Choroid plexus epithelial cell (primary cell): ENCODE measurements at regions not wholly inside any gene's neighbourhood (a gene's known extent, or its start where the extent isn't known, plus 50 kb on each side); places are given as distances from the start of the nearest gene placed in this dataset.

Experiments used
- DNase-seq: peaks from one replicate; pipeline ENCODE4 v3.0.0-alpha.2; 2010; ENCODE audit warnings: low read depth
- H3K4me3 ChIP-seq: 2 replicates; pipeline ENCODE4 v1.5.1; 2011; ENCODE audit warnings: low read depth, mild to moderate bottlenecking, control low read depth, low read length, moderate library complexity
- TF ChIP-seq, protein P1 (sequence below): conservative IDR thresholded peaks from 2 replicates; pipeline ENCODE4 v1.5.1; 2011; ENCODE audit warnings: low read depth, mild to moderate bottlenecking, control low read depth, inconsistent platforms, low read length, moderate library complexity

DNA sequence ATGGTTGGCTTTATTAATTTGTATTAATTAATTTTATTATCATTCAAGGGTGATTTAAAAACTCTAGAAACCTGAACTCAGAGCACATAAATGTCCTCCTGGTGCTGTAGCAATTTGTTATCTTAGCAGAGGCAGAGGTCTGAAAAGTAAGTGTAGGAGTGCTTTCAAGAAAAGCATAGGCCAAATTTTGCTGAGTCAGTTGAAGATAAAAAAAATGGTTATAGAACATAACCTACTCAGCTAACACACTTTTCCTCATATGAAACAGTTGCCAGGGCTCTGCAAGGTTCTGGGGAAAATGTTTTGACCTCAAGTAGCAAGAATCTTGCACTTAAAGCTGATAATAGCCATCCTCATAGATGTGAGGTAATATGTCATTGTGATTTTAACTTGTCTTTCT lies 53.5 kb upstream of the CHODL start:
- H3K4me3 ChIP-seq = no peak overlapping the region
- TF ChIP-seq, protein P1, sequence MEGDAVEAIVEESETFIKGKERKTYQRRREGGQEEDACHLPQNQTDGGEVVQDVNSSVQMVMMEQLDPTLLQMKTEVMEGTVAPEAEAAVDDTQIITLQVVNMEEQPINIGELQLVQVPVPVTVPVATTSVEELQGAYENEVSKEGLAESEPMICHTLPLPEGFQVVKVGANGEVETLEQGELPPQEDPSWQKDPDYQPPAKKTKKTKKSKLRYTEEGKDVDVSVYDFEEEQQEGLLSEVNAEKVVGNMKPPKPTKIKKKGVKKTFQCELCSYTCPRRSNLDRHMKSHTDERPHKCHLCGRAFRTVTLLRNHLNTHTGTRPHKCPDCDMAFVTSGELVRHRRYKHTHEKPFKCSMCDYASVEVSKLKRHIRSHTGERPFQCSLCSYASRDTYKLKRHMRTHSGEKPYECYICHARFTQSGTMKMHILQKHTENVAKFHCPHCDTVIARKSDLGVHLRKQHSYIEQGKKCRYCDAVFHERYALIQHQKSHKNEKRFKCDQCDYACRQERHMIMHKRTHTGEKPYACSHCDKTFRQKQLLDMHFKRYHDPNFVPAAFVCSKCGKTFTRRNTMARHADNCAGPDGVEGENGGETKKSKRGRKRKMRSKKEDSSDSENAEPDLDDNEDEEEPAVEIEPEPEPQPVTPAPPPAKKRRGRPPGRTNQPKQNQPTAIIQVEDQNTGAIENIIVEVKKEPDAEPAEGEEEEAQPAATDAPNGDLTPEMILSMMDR = no peak
- no peak for DNase-seq

DNA sequence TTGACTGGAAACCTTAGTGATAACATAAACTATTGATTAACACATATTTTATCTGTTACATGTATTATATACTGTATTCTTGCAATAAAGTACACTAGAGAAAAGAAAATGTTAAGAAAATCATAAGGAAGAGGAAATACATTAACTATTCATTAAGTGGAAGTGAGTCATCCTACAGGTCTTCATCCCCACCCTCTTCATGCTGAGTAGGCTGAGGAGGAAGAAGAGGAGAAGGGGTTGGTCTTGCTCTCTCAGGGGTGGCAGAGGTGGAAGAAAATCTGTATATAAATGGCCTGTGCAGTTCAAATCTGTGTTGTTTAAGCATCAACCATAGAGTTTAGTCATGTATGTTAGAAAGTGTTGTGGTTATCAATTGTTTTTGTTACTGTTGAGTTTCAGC lies 66.1 kb upstream of the CHODL start:
- DNase-seq = no peak
- TF ChIP-seq, protein P1 = no peak
- no peak overlapping the region for H3K4me3 ChIP-seq

DNA sequence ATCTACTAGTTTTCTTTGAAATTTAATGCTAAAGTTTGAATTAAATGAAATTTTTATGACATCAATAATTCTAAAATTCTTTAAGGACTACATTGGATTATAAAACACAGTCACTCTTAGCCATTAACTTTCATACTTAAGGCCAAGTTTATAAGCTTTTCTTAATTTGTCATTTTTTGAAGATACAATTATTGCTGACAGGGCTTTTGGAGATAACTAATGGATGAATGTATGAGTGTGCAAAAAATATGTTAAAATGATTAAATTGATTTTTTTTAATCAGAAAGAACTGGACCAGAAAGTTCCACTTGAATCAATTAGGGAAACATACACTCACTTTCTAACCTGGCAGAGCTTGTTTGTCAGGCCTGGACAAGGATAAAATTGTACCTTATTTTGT lies 70.3 kb upstream of the CHODL start:
- DNase-seq = no peak
- TF ChIP-seq, protein P1 = no peak
- no peak overlapping the region for H3K4me3 ChIP-seq

DNA sequence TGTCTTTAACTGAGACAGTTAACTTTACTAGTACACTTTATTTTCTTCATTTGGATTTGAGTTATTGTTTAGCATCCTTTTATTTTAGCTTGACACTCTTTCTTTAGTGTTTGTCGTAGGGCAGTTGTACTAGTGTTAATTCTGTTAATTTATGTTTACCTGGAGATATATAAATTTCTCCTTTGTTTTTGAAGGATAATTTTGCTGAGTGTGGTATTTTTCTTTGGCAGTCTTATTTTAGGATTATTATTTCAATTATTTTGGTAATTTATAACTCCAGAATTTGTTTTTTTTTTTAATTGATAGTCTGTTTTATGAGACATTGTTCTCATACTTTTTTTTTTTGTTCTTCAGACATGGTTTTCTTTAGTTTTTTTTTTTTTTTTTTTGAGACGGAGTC lies 73.8 kb upstream of the CHODL start:
- no peak for DNase-seq
- TF ChIP-seq, protein P1 = no peak
- no peak overlapping the region for H3K4me3 ChIP-seq

DNA sequence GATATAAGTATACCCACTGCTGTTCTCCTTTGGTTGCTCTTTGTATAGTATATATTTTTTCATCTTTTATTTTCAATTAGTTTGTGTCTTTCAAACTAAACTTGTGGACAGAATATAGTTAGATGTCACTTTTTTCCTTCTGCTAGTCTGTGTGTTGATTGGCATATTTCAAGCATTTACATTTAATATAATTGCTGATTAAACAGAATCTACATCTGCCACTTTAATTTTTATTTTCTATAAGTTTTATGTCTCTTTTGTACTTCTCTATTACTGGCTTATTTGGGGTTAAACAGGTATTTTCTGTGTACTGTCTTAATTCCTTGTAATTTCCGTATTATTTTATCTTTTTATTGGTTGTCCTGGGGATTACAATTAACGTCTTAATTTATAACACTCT lies 74.4 kb upstream of the CHODL start:
- no peak for DNase-seq
- TF ChIP-seq, protein P1 = no peak
- H3K4me3 ChIP-seq = no peak overlapping the region

DNA sequence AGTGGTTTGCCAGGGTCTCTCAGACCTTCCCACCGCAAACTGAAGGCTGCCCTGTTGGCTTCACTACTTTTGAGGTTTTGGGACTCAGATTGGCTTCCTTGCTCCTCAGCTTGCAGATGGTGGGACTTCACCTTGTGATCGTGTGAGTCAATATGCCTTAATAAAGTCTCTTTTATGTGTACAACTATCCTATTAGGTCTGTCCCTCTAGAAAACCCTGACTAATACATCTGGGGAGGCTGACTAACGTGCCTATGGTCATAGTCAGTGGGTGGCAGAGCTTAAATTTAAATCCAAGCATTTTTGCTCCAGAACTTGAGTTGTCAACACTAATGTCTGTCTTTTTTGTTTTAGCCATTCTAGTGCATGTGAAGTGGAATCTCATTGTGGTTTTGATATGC lies 76.5 kb upstream of the CHODL start:
- H3K4me3 ChIP-seq = no peak overlapping the region
- no peak for DNase-seq
- TF ChIP-seq, protein P1 = no peak

DNA sequence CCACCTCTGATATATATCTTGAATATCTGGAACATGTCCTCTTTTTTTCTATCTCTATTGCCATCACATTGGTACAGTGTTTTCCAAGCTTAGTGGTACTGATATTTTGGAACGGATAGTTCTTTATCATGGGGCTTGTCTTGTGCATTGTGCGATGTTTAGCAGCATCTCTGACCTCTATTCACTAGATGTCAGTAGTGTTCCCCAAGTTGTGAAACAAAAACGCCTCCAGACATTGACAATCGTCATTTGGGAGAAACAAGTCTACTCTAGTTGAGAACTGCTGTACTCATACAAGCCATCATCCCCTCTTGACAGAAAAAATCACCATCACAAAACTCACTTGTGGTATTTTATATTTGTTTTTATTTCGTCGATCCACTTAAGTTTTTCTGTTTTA lies 79.7 kb upstream of the CHODL start:
- TF ChIP-seq, protein P1 = no peak
- DNase-seq = no peak
- H3K4me3 ChIP-seq = no peak overlapping the region
